HG03280 (cell line): ENCODE measurements at regions not wholly inside any gene's neighbourhood (a gene's known extent, or its start where the extent isn't known, plus 50 kb on each side); places are given as distances from the start of the nearest gene placed in this dataset.

Source experiments
- ATAC-seq: cut with Tn5 transposase; IDR thresholded peaks from one replicate; pipeline ENCODE4 v1.9.1; 2021; ENCODE audit warnings: mild to moderate bottlenecking, moderate library complexity; ENCODE audit not compliant: unreplicated experiment

DNA sequence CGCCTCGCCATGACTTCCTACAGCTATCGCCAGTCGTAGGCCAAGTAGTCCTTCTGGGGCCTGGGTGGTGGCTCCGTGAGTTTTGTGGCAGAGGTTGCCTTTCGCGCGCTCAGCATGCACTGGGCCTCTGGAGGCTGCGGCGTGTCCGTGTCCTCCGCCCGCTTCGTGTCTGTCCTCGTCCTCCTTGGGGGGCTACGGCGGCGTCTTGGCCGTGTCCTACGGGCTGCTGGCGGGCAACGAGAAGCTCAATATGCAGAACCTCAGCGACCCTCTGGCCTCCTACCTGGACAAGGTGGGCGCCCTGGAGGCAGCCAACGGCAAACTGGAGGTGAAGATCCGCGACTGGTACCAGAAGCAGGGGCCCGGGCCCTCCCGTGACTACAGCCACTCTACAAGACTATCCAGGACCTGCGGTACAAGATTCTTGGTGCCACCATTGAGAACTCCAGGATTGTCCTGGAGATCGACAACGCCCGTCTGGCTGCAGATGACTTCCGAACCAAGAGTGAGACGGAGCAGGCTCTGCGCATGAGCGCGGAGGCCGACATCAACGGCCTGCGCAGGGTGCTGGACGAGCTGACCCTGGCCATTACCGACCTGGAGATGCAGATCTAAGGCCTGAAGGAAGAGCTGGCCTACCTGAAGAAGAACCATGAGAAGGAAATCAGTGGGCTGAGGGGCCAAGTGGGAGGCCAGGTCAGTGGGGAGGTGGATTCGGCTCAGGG lies 296.3 kb downstream of the OGFRL1 start:
- no peak for ATAC-seq

GRCh38 chr6:71585472-71585871 lies 296.9 kb downstream of the OGFRL1 start:
- no peak for ATAC-seq

DNA sequence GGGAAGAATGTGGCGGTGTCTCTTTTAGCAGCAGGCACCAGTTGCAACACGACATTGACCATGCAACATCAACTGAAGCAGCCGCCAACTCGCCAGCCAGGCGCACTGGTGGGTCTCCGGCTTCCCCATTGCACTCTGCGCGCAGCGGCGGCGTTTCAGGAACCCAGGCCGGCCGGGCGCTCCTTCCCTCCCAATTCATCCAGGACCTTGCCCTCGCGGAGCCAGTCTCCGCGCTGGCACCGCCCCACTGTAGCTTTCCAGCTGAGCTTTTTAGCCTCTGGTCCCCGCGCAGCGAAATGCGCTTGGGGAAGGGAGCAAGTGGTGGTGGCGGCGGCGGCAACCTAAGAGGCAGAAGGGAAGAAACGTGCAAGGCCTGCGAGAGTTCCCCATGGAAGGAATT lies 297.9 kb upstream of the RIMS1 start:
- ATAC-seq: no peak

DNA sequence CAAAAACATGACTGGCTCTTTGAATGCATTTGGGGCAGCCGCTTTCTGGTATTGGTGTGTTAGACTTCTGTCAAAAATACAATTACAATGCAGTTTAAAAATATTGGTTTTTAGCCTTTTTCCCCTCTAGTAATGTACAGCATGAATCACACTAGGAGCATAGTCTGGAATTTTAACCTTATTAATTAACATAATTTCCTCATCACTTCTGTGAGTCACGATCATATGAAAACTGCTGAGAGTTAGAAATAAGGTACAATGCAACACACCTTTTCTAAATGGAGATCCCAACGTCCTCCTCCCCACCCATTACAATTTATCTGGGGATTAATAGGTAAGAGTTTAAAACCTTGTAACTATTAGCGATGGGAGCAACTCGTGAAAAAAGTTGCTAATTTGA lies 297.1 kb upstream of the RIMS1 start:
- ATAC-seq: no peak

DNA sequence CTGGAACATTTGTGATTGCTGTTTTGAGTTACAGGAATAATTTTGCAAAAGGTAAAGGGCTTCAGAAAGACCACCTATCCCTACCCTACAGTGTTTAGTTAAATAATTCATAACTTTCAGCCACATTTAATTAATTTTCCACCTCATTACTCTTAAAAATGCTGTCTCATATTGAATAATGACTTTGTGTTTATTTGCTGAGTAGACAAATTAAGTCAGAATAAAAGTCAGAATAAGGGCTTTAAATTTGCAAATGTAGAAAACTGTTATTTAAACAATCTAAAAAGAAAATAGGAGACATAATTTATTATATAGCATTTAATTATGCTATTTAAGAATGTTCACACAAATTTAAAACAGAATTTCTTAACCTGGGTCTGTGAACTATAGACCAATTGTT lies 293.7 kb upstream of the RIMS1 start:
- ATAC-seq: no peak

- ATAC-seq: no peak
These were observed 287.0 kb upstream of the RIMS1 start for GRCh38 chr6:71599359-71599758.

DNA sequence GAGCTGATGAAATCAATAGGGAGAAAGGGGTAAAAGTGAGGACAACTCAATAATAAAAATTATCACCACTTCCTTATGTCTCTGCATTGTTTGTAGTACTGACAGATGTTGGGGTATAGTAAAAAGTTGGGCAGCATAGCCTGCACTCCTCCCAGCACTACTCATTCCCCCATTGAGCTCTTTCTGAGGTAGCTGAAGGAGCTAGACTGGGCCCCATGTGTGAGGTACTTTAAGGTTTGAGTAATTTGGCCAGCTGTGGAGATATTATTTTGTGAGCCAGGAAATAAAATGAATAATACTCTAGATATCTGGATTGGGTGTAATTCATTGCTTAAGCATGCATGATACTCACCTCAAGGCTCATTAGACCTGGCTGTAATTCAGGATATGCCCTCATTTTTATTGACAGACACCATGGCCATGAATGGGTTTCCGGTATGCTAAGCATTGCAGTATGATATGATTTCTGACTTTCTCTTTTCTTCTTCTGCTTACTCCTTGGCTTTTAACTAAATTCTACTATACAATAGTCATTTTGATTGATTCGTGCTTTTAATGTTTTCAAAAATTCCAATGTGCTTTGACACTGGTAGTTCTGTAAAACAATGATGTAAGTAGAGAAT lies 283.9 kb upstream of the RIMS1 start:
- ATAC-seq: no peak

DNA sequence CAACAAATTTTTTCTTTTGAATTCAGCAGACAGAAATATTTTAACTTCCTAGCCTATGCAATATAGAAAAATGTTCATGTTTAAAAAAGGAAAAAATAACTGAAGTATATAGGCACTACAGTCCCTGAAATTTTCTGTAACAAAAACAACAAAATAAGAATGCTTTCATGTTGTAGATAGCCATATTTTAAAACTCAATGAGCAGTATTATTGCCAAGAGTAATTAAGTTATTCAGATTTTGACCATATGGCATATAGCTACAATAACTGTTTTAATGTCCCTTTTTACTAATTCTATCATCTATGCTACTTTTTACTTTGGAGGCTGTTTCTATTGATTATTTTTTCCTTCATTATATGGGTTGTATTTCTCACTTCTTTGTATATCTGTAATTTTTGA lies 283.3 kb upstream of the RIMS1 start:
- no peak for ATAC-seq

DNA sequence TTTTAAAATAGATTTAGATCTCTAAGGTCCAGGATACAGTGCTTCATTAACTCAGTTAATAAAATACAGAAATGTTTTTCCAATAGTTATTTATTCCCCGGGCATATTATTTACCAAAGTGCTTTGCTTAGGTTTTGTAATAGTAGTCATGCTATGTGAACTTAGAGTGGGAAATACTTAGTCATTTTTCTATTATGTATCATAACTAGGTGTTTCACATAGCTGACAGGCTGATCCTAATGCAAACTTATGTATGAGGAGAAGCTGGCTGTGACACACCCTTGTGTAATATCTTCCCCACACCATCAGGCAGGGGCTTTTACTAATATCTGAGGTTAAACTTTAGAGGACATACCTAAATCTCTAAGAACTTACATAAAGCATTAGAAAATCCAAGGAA lies 277.7 kb upstream of the RIMS1 start:
- no peak for ATAC-seq

DNA sequence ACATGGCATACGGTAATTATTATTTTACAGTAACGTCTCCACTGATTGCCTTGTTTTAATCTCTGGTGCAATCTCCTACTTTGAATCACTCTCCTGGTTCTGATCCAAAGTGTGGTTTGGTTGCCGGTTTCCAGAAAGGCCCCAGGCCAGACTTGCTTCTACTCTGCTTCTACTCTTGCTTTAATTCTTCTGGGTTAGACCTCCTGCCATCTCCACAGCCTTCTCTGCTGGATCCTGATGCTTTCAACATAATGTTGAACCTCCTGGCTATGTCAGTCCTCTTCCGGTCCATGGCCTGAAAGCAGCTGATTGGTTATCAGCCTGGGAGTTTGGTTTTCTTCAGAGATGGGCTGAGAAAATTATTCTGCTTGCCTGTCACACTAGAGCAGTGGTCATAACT lies 266.5 kb upstream of the RIMS1 start:
- ATAC-seq: no peak

DNA sequence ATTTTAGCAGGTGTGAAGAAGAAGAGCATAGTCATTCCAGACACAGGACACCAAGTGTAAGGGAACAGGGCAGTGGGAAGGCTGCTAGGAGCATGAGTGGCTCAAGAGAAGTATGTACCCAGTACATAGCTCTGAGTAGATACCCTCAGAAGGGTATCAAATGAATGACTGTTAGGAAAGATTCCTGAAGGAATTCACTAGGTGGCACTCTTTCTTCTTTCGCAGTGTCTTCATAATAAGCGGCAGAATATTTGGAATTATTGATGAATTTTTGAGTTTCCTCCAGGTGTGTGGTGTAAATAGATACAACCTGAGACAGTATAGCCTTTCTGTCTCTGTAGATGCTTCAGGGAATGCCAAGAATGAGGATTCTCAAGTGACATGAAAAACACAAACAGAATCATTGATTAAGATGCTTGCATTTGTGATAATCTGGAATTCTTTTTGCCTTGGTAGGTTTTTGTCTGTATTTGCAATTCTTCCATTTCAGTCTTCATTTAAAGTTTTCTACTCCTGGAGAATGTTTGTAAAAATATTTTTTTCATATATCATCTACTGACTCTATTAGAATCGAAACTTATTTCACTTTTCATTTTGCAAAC lies 264.3 kb upstream of the RIMS1 start:
- no peak for ATAC-seq

GRCh38 chr6:71642120-71642519 lies 244.2 kb upstream of the RIMS1 start:
- no peak for ATAC-seq

- ATAC-seq: no peak
These were observed 243.6 kb upstream of the RIMS1 start for GRCh38 chr6:71642793-71643192.

DNA sequence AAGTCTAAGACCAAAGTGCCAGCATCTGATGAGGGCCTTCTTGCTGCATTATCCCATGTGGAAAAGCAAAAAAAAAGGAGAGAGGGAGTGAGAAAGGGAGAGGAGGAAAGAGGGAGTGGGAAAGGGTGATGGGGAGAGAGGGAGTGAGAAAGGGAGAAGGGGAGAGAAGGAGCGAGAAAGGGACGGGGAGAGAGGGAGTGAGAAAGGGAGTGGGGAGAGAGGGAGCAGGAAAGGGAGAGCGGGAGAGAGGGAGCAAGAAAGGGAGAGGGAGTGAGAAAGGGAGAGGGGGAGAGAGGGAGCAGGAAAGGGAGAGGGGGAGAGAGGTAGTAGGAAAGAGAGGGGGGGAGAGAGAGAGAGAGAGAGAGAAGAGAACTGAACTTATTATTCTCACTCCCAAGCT lies 241.1 kb upstream of the RIMS1 start:
- no peak for ATAC-seq

- ATAC-seq: no peak
These were observed 236.4 kb upstream of the RIMS1 start for GRCh38 chr6:71649915-71650314.

GRCh38 chr6:71651636-71652035 lies 234.7 kb upstream of the RIMS1 start:
- no peak for ATAC-seq

GRCh38 chr6:71656121-71656520 lies 230.2 kb upstream of the RIMS1 start:
- no peak for ATAC-seq

DNA sequence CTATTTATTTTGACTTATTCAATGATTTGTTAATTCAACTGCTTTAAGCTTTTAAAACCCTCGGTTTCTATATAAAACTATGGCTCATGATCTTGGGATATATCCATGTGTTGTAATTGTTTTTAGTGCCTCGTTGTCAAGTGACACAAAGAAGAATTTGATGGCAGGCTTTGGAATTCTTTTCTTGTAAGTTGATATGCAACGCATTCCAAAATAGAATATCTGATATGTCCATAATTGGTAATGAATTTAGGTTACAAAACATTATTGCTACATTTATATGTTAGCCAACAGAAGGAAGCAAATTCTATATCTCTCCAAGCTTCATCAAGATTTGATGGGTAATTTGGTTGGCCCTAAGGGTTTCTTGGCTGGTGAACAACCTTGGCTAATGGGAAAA lies 220.4 kb upstream of the RIMS1 start:
- ATAC-seq: no peak

- no peak for ATAC-seq
These were observed 213.5 kb upstream of the RIMS1 start for GRCh38 chr6:71672876-71673275.

DNA sequence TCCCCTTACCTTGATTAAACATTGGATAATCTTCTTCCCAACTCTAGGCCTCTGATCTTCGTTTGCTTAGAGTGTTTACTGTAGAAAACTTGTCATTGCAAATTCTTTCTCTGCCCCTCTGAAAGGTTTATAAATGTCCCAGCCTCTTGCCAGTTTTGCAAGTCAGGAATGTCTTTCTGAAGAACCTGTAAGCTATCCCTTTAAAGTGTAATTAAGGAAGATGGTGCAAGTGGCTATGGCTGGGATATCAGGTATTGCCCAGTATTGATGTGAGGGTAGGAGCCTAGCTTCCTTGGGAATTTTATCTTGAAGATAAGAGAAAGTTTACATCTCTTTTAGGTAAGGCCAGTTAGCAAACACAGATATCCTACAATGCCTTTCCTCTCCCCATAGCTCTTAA lies 211.0 kb upstream of the RIMS1 start:
- no peak for ATAC-seq

DNA sequence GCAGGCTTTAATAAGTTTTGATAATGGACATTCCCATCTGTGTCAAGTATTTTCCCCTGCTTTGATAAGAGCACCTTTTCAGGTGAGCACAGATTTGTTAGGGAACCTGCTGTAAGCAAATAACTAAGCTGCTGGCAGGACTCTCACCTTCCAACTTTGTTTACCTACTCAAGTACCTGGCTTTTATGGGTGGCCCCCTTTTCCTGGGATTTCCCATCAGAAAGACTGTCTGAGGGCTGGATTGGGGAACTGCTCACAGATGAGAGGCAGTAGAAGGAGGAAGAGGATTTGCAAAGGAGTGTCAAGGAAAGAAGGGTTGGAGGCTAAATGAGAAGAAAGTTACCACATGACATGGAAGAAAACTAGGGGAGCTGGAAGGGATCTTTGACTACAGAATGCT lies 210.1 kb upstream of the RIMS1 start:
- no peak for ATAC-seq

DNA sequence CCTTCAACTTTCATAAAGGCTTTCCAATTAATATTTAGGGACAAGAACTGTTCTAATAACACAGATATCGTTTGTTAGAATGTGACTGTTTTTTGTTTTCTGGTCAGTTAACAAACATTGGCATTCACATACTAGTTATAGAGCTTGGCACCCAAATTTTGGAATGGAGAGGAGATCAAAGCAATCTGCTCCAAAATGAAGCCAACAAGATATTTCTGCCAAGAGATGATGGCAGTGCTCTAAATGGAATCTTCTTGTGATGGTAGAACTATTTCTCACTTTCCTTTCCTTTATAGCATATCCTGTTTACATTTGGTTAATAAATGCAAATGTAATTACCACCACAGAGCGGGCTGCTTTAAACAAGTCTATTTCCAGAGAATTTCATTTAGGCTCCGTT lies 208.3 kb upstream of the RIMS1 start:
- ATAC-seq: no peak
